ENCODE measurements at regions not wholly inside any gene's neighbourhood (a gene's known extent, or its start where the extent isn't known, plus 50 kb on each side); places are given as distances from the start of the nearest gene placed in this dataset.

DNA sequence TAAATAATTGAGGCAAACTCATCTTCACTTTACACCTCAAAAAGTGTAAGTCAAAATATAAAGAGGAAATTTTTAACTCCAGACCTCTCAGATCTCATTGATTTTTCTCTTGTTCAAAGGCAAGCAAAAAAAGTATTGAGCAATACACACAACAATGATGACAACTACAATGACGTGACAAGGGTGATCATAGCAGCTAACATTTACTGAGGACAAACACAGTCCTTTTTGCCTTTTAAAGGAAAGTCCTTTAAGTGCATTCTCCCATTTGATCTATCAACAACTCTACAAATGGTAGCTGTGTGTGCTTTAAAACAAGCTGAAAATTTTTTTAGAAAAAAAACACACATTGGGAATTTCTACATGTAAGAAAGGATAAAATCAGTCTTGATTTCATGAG, 123.5 kb upstream of the CTAGE1 start:
- no peak for TF ChIP-seq POLR2A (IDR thresholded peaks at IDR 0.05; ENCODE audit: low read depth, low read length)
- no peak for TF ChIP-seq TAF1 (IDR thresholded peaks at IDR 0.05; ENCODE audit: low read depth, low read length)
- TF ChIP-seq POLR2AphosphoS5 (IDR thresholded peaks at IDR 0.05; ENCODE audit: low read depth, low read length) = no peak
- TF ChIP-seq SPI1 (IDR thresholded peaks at IDR 0.05; ENCODE audit: low read depth, low read length) = no peak
- no peak for TF ChIP-seq PAX5 (IDR thresholded peaks at IDR 0.05; ENCODE audit: insufficient read depth, low read length, severe bottlenecking)
- no peak for TF ChIP-seq POU2F2 (IDR thresholded peaks at IDR 0.05; ENCODE audit: low read depth, low read length)
